ENCODE measurements at regions not wholly inside any gene's neighbourhood (a gene's known extent, or its start where the extent isn't known, plus 50 kb on each side); places are given as distances from the start of the nearest gene placed in this dataset.
A peak's percentile ranks its signal among the peaks of the same experiment; 100 is the strongest.
"Not testable (repeated sequence)": the region's sequence is repeated elsewhere in the genome, so short reads cannot be mapped to it uniquely, and the experiment has no call there.

GRCh38 chr4:66562276-66562806 lies 892.1 kb upstream of the EPHA5 start:
- ATAC-seq (peak in 1 of 8 donors; percentile 58), DNase-seq (no peak)
- Histone ChIP-seq H3K4me3 (no peak overlapping the region), H3K27ac (no peak overlapping the region), H3K9me3 (no peaks in the 10 kb centered on the region), H3K36me3 (no peaks in the 10 kb centered on the region), H3K27me3 (no peaks in the 10 kb centered on the region), H3K4me1 (no peaks in the 10 kb centered on the region)
- TF ChIP-seq, protein P1, sequence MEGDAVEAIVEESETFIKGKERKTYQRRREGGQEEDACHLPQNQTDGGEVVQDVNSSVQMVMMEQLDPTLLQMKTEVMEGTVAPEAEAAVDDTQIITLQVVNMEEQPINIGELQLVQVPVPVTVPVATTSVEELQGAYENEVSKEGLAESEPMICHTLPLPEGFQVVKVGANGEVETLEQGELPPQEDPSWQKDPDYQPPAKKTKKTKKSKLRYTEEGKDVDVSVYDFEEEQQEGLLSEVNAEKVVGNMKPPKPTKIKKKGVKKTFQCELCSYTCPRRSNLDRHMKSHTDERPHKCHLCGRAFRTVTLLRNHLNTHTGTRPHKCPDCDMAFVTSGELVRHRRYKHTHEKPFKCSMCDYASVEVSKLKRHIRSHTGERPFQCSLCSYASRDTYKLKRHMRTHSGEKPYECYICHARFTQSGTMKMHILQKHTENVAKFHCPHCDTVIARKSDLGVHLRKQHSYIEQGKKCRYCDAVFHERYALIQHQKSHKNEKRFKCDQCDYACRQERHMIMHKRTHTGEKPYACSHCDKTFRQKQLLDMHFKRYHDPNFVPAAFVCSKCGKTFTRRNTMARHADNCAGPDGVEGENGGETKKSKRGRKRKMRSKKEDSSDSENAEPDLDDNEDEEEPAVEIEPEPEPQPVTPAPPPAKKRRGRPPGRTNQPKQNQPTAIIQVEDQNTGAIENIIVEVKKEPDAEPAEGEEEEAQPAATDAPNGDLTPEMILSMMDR (IDR thresholded peaks at IDR 0.05), result no peak
- intact Hi-C loops (cut with DNase I), result no loop called here

- DNase-seq; intact Hi-C loops (cut with DNase I): not testable (repeated sequence)
- 94 to 95% methylated on average over 28 to 42 of the region's 42 CpGs for WGBS, 2 donors
These were observed 891.3 kb upstream of the EPHA5 start for GRCh38 chr4:66561465-66562053.

DNA sequence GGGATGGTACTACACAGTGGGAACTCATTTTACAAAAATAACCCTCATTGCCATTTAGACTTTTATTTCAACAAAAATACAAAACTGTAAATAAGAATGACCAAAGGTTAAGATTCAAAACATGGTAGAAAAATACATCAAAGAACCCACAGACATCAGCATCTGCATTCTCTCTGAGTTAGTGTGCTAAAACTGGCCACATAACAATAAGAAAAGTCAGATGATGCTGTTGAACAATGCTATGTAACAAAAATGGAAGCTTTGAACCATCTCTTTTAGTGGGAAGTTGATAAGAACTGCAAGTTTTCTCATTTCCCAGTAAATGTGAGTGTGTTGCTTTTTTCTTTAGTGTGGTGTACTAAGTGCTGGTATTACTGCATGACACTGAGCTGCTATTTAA lies 888.4 kb upstream of the EPHA5 start:
- Histone ChIP-seq H3K4me3 (no peak overlapping the region), H3K27ac (no peak overlapping the region), H3K4me1 (no peaks in the 10 kb centered on the region), H3K27me3 (no peaks in the 10 kb centered on the region), H3K36me3 (no peaks in the 10 kb centered on the region), H3K9me3 (no peaks in the 10 kb centered on the region)
- intact Hi-C loops (cut with DNase I), result no loop called here
- DNase-seq (no peak), ATAC-seq (no peak)
- TF ChIP-seq, protein P1 (IDR thresholded peaks at IDR 0.05), result no peak

More at GRCh38 chr4:66561465-66562053, 891.3 kb upstream of the EPHA5 start:
- not testable (repeated sequence) for ATAC-seq, H3K9me3 ChIP-seq, H3K4me1 ChIP-seq, H3K27me3 ChIP-seq, H3K36me3 ChIP-seq, H3K4me3 ChIP-seq, H3K27ac ChIP-seq

GRCh38 chr4:66556651-66557278 lies 886.5 kb upstream of the EPHA5 start:
- WGBS, 2 donors, result 84 to 86% methylated on average over 10 of the region's 10 CpGs
- Histone ChIP-seq H3K27me3 (no peaks in the 10 kb centered on the region), H3K27ac (no peak overlapping the region), H3K36me3 (no peaks in the 10 kb centered on the region), H3K4me3 (no peak overlapping the region), H3K9me3 (peaks cover 0 to 15% (median 6%) of the 10 kb centered on the region in 11 donors), H3K4me1 (no peaks in the 10 kb centered on the region)
- TF ChIP-seq, protein P1 (IDR thresholded peaks at IDR 0.05), result no peak
- intact Hi-C loops (cut with DNase I), result no loop called here
- no peak for DNase-seq
- ATAC-seq, result no peak

DNA sequence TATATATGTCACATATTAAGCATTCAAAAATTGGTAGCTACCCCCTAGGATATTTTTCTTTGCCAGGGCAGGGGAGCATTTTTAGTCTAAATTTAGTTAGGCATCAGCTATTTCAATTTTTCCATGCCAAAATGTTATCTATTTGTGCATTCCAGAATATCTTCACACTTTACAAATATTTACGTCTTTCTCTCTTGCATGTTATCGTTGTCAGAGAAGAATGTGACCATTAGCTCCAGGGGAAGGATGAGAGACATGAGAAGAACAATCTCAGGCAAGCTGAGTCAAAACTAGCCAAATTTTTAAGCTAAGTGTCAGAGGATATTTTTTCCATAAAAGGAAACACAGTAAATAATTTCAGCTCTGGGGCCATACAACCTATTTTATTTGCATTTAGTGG lies 885.0 kb upstream of the EPHA5 start:
- Histone ChIP-seq H3K9me3 (peaks cover 0 to 24% (median 13%) of the 10 kb centered on the region in 11 donors), H3K36me3 (no peaks in the 10 kb centered on the region), H3K4me3 (no peak overlapping the region), H3K27ac (no peak overlapping the region), H3K4me1 (no peaks in the 10 kb centered on the region), H3K27me3 (no peaks in the 10 kb centered on the region)
- intact Hi-C loops (cut with DNase I), result no loop called here
- 53 to 55% methylated on average over 2 of the region's 2 CpGs for WGBS, 2 donors
- no peak for ATAC-seq
- TF ChIP-seq, protein P1 (IDR thresholded peaks at IDR 0.05), result no peak
- no peak for DNase-seq

All from heart right ventricle (tissue), 16 donors.